Stimulated activated CD8-positive, alpha-beta memory T cell treated with anti-CD3 and anti-CD28 coated beads, Interleukin-15, amount 100 ng/mL, for 48 hours (primary cell): ENCODE measurements at regions not wholly inside any gene's neighbourhood (a gene's known extent, or its start where the extent isn't known, plus 50 kb on each side); places are given as distances from the start of the nearest gene placed in this dataset.

Experiments used
- DNase-seq, 2 donors: peaks; one replicate each; pipeline ENCODE4 v3.0.0-alpha.2; 2020; ENCODE audit warnings: low read depth in 2 of 2

DNA sequence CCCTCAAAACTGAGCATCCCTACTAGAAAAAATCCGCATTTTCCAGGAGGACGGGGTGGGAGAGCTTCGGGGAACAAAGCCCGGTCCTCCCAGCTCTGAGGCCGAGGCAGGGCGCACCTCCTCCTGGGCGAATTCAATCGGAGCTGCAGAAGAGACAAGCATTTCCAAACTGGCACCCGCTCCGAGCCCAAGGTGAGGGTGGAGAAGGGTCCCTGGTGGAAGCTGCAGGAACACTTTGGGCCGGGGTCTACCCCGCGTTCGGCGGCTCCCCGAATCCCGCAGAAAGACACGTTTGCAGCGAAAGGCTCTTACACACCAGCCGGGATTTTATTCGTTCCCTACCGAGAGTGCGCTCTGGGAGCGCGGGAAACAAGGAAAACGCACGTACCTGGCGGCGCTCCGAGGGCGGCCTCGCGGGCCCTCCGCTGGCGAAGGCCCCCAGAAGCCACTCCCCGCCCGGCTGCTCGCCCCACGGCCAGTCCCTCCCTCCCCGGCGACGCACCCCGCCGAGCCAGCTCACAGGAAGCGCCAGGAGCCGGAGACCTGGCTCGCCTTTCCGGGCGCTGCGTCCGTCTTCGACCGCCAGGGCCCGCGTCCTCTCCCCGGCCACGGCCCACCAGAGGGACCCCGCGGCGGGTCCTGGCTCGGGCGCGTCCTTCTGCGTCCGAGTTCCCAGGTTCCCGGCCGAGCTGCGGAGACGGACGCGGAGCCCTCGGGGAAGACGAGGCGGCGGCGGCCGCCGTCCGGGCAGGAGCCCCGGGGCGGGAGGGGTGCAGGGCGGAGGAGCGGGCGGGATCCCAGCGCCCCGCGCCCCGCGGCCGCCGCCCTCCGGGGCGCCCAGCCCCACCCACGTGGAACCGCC, 49.8 kb upstream of the BAHCC1 start:
- peak; percentile 44 to 52 for DNase-seq
